Fibroblast of villous mesenchyme (primary cell): ENCODE measurements at regions not wholly inside any gene's neighbourhood (a gene's known extent, or its start where the extent isn't known, plus 50 kb on each side); places are given as distances from the start of the nearest gene placed in this dataset.

Experiments used
- DNase-seq: peaks from one replicate; pipeline ENCODE4 v3.0.0-alpha.2; 2010; ENCODE audit warnings: low read depth
- H3K4me3 ChIP-seq: 2 replicates; pipeline ENCODE4 v1.5.1; 2011; ENCODE audit warnings: low read depth, mild to moderate bottlenecking, low read length
- CTCF ChIP-seq: IDR thresholded peaks from 2 replicates; pipeline ENCODE4 v1.5.1; 2012; ENCODE audit warnings: low read depth, mild to moderate bottlenecking, low read length; ENCODE audit not compliant: insufficient read depth

GRCh38 chr10:85148693-85149640, 820.6 kb downstream of the CCSER2 start:
- DNase-seq: no peak
- TF ChIP-seq CTCF: no peak
- no peak overlapping the region for H3K4me3 ChIP-seq

GRCh38 chr10:85149766-85150165, 821.4 kb downstream of the CCSER2 start:
- no peak for DNase-seq
- no peak for TF ChIP-seq CTCF
- H3K4me3 ChIP-seq: no peak overlapping the region

GRCh38 chr10:85151506-85151905, 823.1 kb downstream of the CCSER2 start:
- H3K4me3 ChIP-seq: no peak overlapping the region
- no peak for DNase-seq
- no peak for TF ChIP-seq CTCF

GRCh38 chr10:85152496-85152895, 824.1 kb downstream of the CCSER2 start:
- H3K4me3 ChIP-seq: no peak overlapping the region
- DNase-seq: no peak
- no peak for TF ChIP-seq CTCF

GRCh38 chr10:85152911-85153310, 824.5 kb downstream of the CCSER2 start:
- no peak overlapping the region for H3K4me3 ChIP-seq
- DNase-seq: no peak
- TF ChIP-seq CTCF: no peak

GRCh38 chr10:85157206-85157605, 828.8 kb downstream of the CCSER2 start:
- TF ChIP-seq CTCF: no peak
- no peak for DNase-seq
- H3K4me3 ChIP-seq: no peak overlapping the region
